PC-3 (cell line): ENCODE measurements at regions not wholly inside any gene's neighbourhood (a gene's known extent, or its start where the extent isn't known, plus 50 kb on each side); places are given as distances from the start of the nearest gene placed in this dataset.

Source experiments
- CTCF ChIP-seq: fragments of 300-600 bp; sonication (generic); conservative IDR thresholded peaks from 2 replicates; pipeline ENCODE4 v1.5.1; 2017; ENCODE audit warnings: antibody characterized with exemption, low read depth, mild to moderate bottlenecking, low read length
- EZH2 ChIP-seq: fragments of 300-600 bp; sonication (generic); IDR thresholded peaks from one replicate; pipeline ENCODE4 v1.6.1; 2017; ENCODE audit warnings: antibody characterized with exemption, mild to moderate bottlenecking, low read length; ENCODE audit not compliant: unreplicated experiment

DNA sequence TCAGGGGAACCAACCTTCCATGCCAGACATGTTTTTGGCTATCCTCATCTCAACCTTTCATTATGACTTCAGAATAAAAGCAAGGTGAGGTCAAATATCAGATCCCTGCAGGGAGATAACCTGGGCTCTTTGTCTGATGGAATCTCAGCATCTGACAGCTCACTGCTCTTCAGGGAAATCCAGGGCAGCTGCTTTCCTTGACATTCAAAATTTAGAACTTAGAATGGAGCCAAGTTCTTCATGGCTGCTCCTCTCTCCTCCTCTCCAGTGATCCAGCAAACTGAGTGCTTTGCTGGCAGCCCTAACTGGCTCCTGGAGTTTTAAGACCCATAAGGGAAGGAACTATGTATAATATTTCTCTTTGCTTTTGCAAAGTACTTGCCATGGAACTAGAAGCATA, 716.3 kb downstream of the TSN start:
- no peak for TF ChIP-seq CTCF
- TF ChIP-seq EZH2 = no peak
